H9 (cell line): ENCODE measurements at regions not wholly inside any gene's neighbourhood (a gene's known extent, or its start where the extent isn't known, plus 50 kb on each side); places are given as distances from the start of the nearest gene placed in this dataset.

Experiments used
- DNase-seq: peaks from one replicate; pipeline ENCODE4 v3.0.0-alpha.2; 2017
- H2AFZ ChIP-seq: one replicate; pipeline ENCODE4 v1.6.1; 2013; ENCODE audit warnings: mild to moderate bottlenecking, low read length, control low read depth, moderate library complexity
- H2AK5ac ChIP-seq: 2 replicates; pipeline ENCODE4 v1.6.1; 2013; ENCODE audit warnings: low read length, control low read depth, mixed read lengths; ENCODE audit not compliant: insufficient read length
- H2BK120ac ChIP-seq: one replicate; pipeline ENCODE4 v1.6.1; 2013; ENCODE audit warnings: low read depth, mild to moderate bottlenecking, low read length, control low read depth, inconsistent platforms; ENCODE audit not compliant: poor library complexity, severe bottlenecking
- H2BK12ac ChIP-seq: 2 replicates; pipeline ENCODE4 v1.6.1; 2013; ENCODE audit warnings: low read length, control low read depth, mixed read lengths, low read depth; ENCODE audit not compliant: insufficient read length
- H2BK15ac ChIP-seq: 2 replicates; pipeline ENCODE4 v1.6.1; 2013; ENCODE audit warnings: low read depth, low read length, control low read depth
- H2BK20ac ChIP-seq: one replicate; pipeline ENCODE4 v1.6.1; 2013; ENCODE audit warnings: low read depth, mild to moderate bottlenecking, low read length, control low read depth, inconsistent platforms; ENCODE audit not compliant: poor library complexity, severe bottlenecking
- H2BK5ac ChIP-seq: 2 replicates; pipeline ENCODE4 v1.6.1; 2013; ENCODE audit warnings: low read length, control low read depth, mixed read lengths; ENCODE audit not compliant: insufficient read length
- H3K14ac ChIP-seq: 2 replicates; pipeline ENCODE4 v1.6.1; 2013; ENCODE audit warnings: low read length, control low read depth; ENCODE audit not compliant: insufficient read depth
- H3K18ac ChIP-seq: 2 replicates; pipeline ENCODE4 v1.6.1; 2013; ENCODE audit warnings: low read depth, mild to moderate bottlenecking, mixed read lengths, low read length, control low read depth; ENCODE audit not compliant: insufficient read length
- H3K23ac ChIP-seq: 2 replicates; pipeline ENCODE4 v1.6.1; 2013; ENCODE audit warnings: low read length, control low read depth, mixed read lengths, low read depth; ENCODE audit not compliant: insufficient read length
- H3K23me2 ChIP-seq: 2 replicates; pipeline ENCODE4 v1.6.1; 2013; ENCODE audit warnings: low read depth, mild to moderate bottlenecking, mixed read lengths, low read length, control low read depth; ENCODE audit not compliant: insufficient read length, poor library complexity, severe bottlenecking
- H3K27ac ChIP-seq: 2 replicates; pipeline ENCODE4 v1.5.1; 2013; ENCODE audit warnings: low read length, control low read depth, mixed read lengths, low read depth; ENCODE audit not compliant: insufficient read length
- H3K27me3 ChIP-seq: 2 replicates; pipeline ENCODE4 v1.6.1; 2013; ENCODE audit warnings: low read length, control low read depth, inconsistent platforms; ENCODE audit not compliant: insufficient read depth
- H3K4ac ChIP-seq: 2 replicates; pipeline ENCODE4 v1.6.1; 2013; ENCODE audit warnings: low read depth, mild to moderate bottlenecking, control low read depth, inconsistent platforms, low read length, moderate library complexity
- H3K4me1 ChIP-seq: 2 replicates; pipeline ENCODE4 v1.6.1; 2013; ENCODE audit warnings: low read length, control low read depth, inconsistent platforms; ENCODE audit not compliant: insufficient read depth
- H3K4me2 ChIP-seq: 2 replicates; pipeline ENCODE4 v1.6.1; 2013; ENCODE audit warnings: low read length, control low read depth, mixed read lengths; ENCODE audit not compliant: insufficient read length, insufficient read depth
- H3K56ac ChIP-seq: 2 replicates; pipeline ENCODE4 v1.6.1; 2013; ENCODE audit warnings: low read depth, mild to moderate bottlenecking, mixed read lengths, low read length, control low read depth; ENCODE audit not compliant: insufficient read length
- H3K79me1 ChIP-seq: 2 replicates; pipeline ENCODE4 v1.6.1; 2013; ENCODE audit warnings: low read depth, mild to moderate bottlenecking, moderate library complexity, low read length, control low read depth, inconsistent platforms; ENCODE audit not compliant: insufficient read depth, poor library complexity, severe bottlenecking
- H3K79me2 ChIP-seq: 2 replicates; pipeline ENCODE4 v1.6.1; 2013; ENCODE audit warnings: low read length, control low read depth, inconsistent platforms; ENCODE audit not compliant: insufficient read depth
- H3K9ac ChIP-seq: 2 replicates; pipeline ENCODE4 v1.6.1; 2013; ENCODE audit warnings: low read length, control low read depth, mixed read lengths; ENCODE audit not compliant: insufficient read length; ENCODE audit errors: extremely low read depth
- H3K9me3 ChIP-seq: one replicate; pipeline ENCODE4 v1.6.1; 2013; ENCODE audit warnings: low read depth, low read length, inconsistent platforms; ENCODE audit not compliant: control insufficient read depth
- H3T11ph ChIP-seq: one replicate; pipeline ENCODE4 v1.6.1; 2013; ENCODE audit warnings: mild to moderate bottlenecking, low read length, control low read depth, inconsistent platforms
- H4K20me1 ChIP-seq: one replicate; pipeline ENCODE4 v1.6.1; 2013; ENCODE audit not compliant: control insufficient read depth, insufficient read length, insufficient read depth
- H4K5ac ChIP-seq: 2 replicates; pipeline ENCODE4 v1.6.1; 2013; ENCODE audit warnings: low read depth, mild to moderate bottlenecking, mixed read lengths, low read length, control low read depth; ENCODE audit not compliant: insufficient read length
- H4K8ac ChIP-seq: replicated peaks from 2 replicates; pipeline ENCODE4 v1.6.1; 2013; ENCODE audit warnings: low read length, control low read depth, mixed read lengths, low read depth; ENCODE audit not compliant: insufficient read length
- H4K91ac ChIP-seq: 2 replicates; pipeline ENCODE4 v1.6.1; 2013; ENCODE audit warnings: low read depth, mild to moderate bottlenecking, moderate library complexity, mixed read lengths, low read length, control low read depth; ENCODE audit not compliant: insufficient read length
- H3K27ac Mint-ChIP-seq, 3 experiments: 2 replicates in 2 of 3; 3 replicates in 1 of 3; pipeline ENCODE4 v1.8.0; 2020 to 2021; ENCODE audit warnings: mixed read lengths in 3 of 3, mild to moderate bottlenecking in 1 of 3, moderate library complexity in 1 of 3
- H3K27me3 Mint-ChIP-seq: 2 replicates; pipeline ENCODE4 v1.8.0; 2021; ENCODE audit warnings: low read depth, mild to moderate bottlenecking, moderate library complexity, mixed read lengths
- H3K36me3 Mint-ChIP-seq, 3 experiments: 2 replicates in 2 of 3; 3 replicates in 1 of 3; pipeline ENCODE4 v1.8.0; 2020 to 2021; ENCODE audit warnings: low read depth in 3 of 3, mixed read lengths in 3 of 3; ENCODE audit not compliant: insufficient read depth in 1 of 3
- H3K4me1 Mint-ChIP-seq, 2 experiments: 2 replicates each; pipeline ENCODE4 v1.8.0; 2020; ENCODE audit warnings: mixed read lengths in 2 of 2
- H3K4me3 Mint-ChIP-seq, 2 experiments: 2 replicates in 1 of 2; 3 replicates in 1 of 2; pipeline ENCODE4 v1.8.0; 2020 to 2021; ENCODE audit warnings: mild to moderate bottlenecking in 2 of 2, mixed read lengths in 2 of 2, moderate library complexity in 1 of 2
- H3K9me3 Mint-ChIP-seq, 2 experiments: 2 replicates in 1 of 2; 3 replicates in 1 of 2; pipeline ENCODE4 v1.8.0; 2020; ENCODE audit warnings: mild to moderate bottlenecking in 2 of 2, mixed read lengths in 2 of 2, moderate library complexity in 1 of 2
- CTCF ChIP-seq: fragments of 200-600 bp; sonication (generic); conservative IDR thresholded peaks from 3 replicates; pipeline ENCODE4 v1.8.0; 2021; ENCODE audit warnings: antibody characterized with exemption, mild to moderate bottlenecking
- WGBS: extraction: QIAGEN DNeasy Blood & Tissue Kit; methylation state at CpG from one replicate; pipeline ENCODE4 v1.1.7; 2013; ENCODE audit warnings: missing lambda C conversion rate, low lambda C conversion rate, mixed read lengths; ENCODE audit not compliant: insufficient read length; ENCODE audit errors: extremely low coverage; 5-methylcytosine and 5-hydroxymethylcytosine counted together

GRCh38 chr18:71798986-71799673 lies 745.0 kb downstream of the CBLN2 start:
- no peak overlapping the region for H3K27ac Mint-ChIP-seq
- H3K79me1 ChIP-seq: no peaks in the 10 kb centered on the region
- no peak overlapping the region for H3K18ac ChIP-seq
- no peaks in the 10 kb centered on the region for H4K20me1 ChIP-seq
- H2BK5ac ChIP-seq: no peak overlapping the region
- H3K23ac ChIP-seq: no peak overlapping the region
- no peak overlapping the region for H2BK15ac ChIP-seq
- H3K79me2 ChIP-seq: no peaks in the 10 kb centered on the region
- no peak overlapping the region for H3K27ac ChIP-seq
- H3K27me3 ChIP-seq: no peaks in the 10 kb centered on the region
- H3K4me1 Mint-ChIP-seq: 0 out of 4 replicates have a peak, but pooled peaks cover 0 to 2% of the 10 kb centered on the region in 2 experiments
- no peak overlapping the region for H3K4ac ChIP-seq
- H4K91ac ChIP-seq: no peak overlapping the region
- H3K9ac ChIP-seq: no peak overlapping the region
- H3K9me3 ChIP-seq: no peaks in the 10 kb centered on the region
- no peak overlapping the region for H3K4me3 Mint-ChIP-seq
- H2BK20ac ChIP-seq: no peak overlapping the region
- H3K14ac ChIP-seq: no peak overlapping the region
- H2AFZ ChIP-seq: no peak overlapping the region
- H3K4me2 ChIP-seq: no peak overlapping the region
- no peak for DNase-seq
- no peaks in the 10 kb centered on the region for H3K23me2 ChIP-seq
- no peak for TF ChIP-seq CTCF
- no CpG with 5 or more reads among the region's 6 CpGs for WGBS
- H3K4me1 ChIP-seq: no peaks in the 10 kb centered on the region
- no peak overlapping the region for H4K8ac ChIP-seq
- H3K9me3 Mint-ChIP-seq: peaks cover 0 to 2% of the 10 kb centered on the region in 2 experiments; a peak in 2 of 5 replicates
- no peak overlapping the region for H4K5ac ChIP-seq
- no peak overlapping the region for H2AK5ac ChIP-seq
- H3T11ph ChIP-seq: no peak overlapping the region
- no peaks in the 10 kb centered on the region; the same call in 1 of the 2 replicates for H3K27me3 Mint-ChIP-seq
- no peak overlapping the region for H2BK12ac ChIP-seq
- no peak overlapping the region for H2BK120ac ChIP-seq
- no peak overlapping the region for H3K56ac ChIP-seq
- peaks cover 0 to 2% (median 0%) of the 10 kb centered on the region in 3 experiments; a peak in 2 of 7 replicates for H3K36me3 Mint-ChIP-seq
